Transverse colon (tissue), 4 donors: ENCODE measurements at regions not wholly inside any gene's neighbourhood (a gene's known extent, or its start where the extent isn't known, plus 50 kb on each side); places are given as distances from the start of the nearest gene placed in this dataset.

Experiments
- DNase-seq: peaks from one replicate; pipeline ENCODE4 v3.0.0-alpha.2; 2019
- H3K27ac ChIP-seq, 4 donors: fragments of 200-600 bp; sonication (generic); 2 replicates each; pipeline ENCODE4 v1.5.1; 2016 to 2018; ENCODE audit warnings: inconsistent platforms in 4 of 4
- H3K27me3 ChIP-seq: fragments of 200-600 bp; sonication (generic); 2 replicates; pipeline ENCODE4 v1.5.1; 2017; ENCODE audit warnings: inconsistent platforms
- H3K36me3 ChIP-seq, 4 donors: fragments of 200-600 bp; sonication (generic); 2 replicates each; pipeline ENCODE4 v1.5.1; 2017 to 2019; ENCODE audit warnings: inconsistent platforms in 4 of 4
- H3K4me1 ChIP-seq, 4 donors: fragments of 200-600 bp; sonication (generic); 2 replicates each; pipeline ENCODE4 v1.5.1; 2017 to 2020; ENCODE audit warnings: inconsistent platforms in 4 of 4
- H3K4me3 ChIP-seq, 4 donors: fragments of 200-600 bp; sonication (generic); 1 replicate in 1 of 4; 2 replicates in 3 of 4; pipeline versions ENCODE4 v1.5.1 to v1.6.1; 2017 to 2019; ENCODE audit warnings: inconsistent platforms in 4 of 4
- H3K9me3 ChIP-seq, 2 donors: fragments of 200-600 bp; sonication (generic); 2 replicates each; pipeline ENCODE4 v1.5.1; 2017 to 2019; ENCODE audit warnings: inconsistent platforms in 2 of 2
- CTCF ChIP-seq, 5 experiments: fragments of 200-600 bp in 3 of 5; fragments of 450-650 bp in 2 of 5; sonication (generic) in 3 of 5; IDR thresholded peaks; 1 replicate in 2 of 5; 2 replicates in 3 of 5; pipeline ENCODE4 v1.5.1; 2016 to 2017; ENCODE audit warnings: antibody characterized with exemption in 5 of 5, inconsistent platforms in 3 of 5, mild to moderate bottlenecking in 2 of 5, moderate library complexity in 1 of 5
- EP300 ChIP-seq: sonication (generic); formaldehyde crosslinking; IDR thresholded peaks from one replicate; pipeline ENCODE4 v1.6.1; 2017; ENCODE audit warnings: antibody characterized with exemption, low read depth
- POLR2A ChIP-seq: fragments of 450-650 bp; IDR thresholded peaks from one replicate; pipeline ENCODE4 v1.6.1; 2016; ENCODE audit warnings: antibody characterized with exemption, mild to moderate bottlenecking, moderate library complexity
- POLR2AphosphoS5 ChIP-seq, 3 donors: sonication (generic); formaldehyde crosslinking; IDR thresholded peaks; one replicate each; pipeline ENCODE4 v1.6.1; 2016; ENCODE audit warnings: antibody characterized with exemption in 3 of 3
- WGBS, 2 donors: methylation state at CpG; one replicate each; pipeline ENCODE4 v1.1.5; 2018; ENCODE audit warnings: low coverage in 1 of 2; 5-methylcytosine and 5-hydroxymethylcytosine counted together
- in situ Hi-C, 4 donors: fragments of 200-750 bp; cut with MboI; loops; one replicate each; pipeline versions ENCODE4 v1.15.0 to v1.15.1; 2017; ENCODE audit warnings: low sequenced_read_pairs in 3 of 4, low pct_ligation_motif_present in 1 of 4, low pct_unique_long_range_greater_than_20kb in 1 of 4
- intact Hi-C: fragments of 100-400 bp; cut with DNase I; formaldehyde crosslinking; loops from one replicate; pipeline ENCODE4 v1.15.1; 2023; ENCODE audit warnings: low total_unique reads

- H3K4me3 ChIP-seq = no peak overlapping the region
- H3K36me3 ChIP-seq = no peaks in the 10 kb centered on the region
- H3K27ac ChIP-seq = no peak overlapping the region
- intact Hi-C loops = no loop called here
- TF ChIP-seq EP300 = no peak
- no peak for TF ChIP-seq POLR2A
- no peak for TF ChIP-seq CTCF (IDR thresholded peaks at IDR 0.05)
- no peak for TF ChIP-seq POLR2AphosphoS5 (IDR thresholded peaks at IDR 0.05)
- in situ Hi-C loops = no loop called here
- no peaks in the 10 kb centered on the region for H3K4me1 ChIP-seq
- H3K9me3 ChIP-seq = no peaks in the 10 kb centered on the region
- no peak for DNase-seq
- no peaks in the 10 kb centered on the region for H3K27me3 ChIP-seq
Measured at GRCh38 chr18:51912381-51912780, 427.6 kb upstream of the DCC start.

GRCh38 chr18:51915176-51915575 lies 424.8 kb upstream of the DCC start:
- no peak for DNase-seq
- Histone ChIP-seq H3K36me3 (no peaks in the 10 kb centered on the region), H3K4me3 (no peak overlapping the region), H3K27ac (no peak overlapping the region), H3K9me3 (no peaks in the 10 kb centered on the region), H3K4me1 (no peaks in the 10 kb centered on the region), H3K27me3 (no peaks in the 10 kb centered on the region)
- intact Hi-C loops (no loop called here), in situ Hi-C loops (no loop called here)
- TF ChIP-seq POLR2AphosphoS5 (IDR thresholded peaks at IDR 0.05) (no peak), CTCF (IDR thresholded peaks at IDR 0.05) (no peak), POLR2A (no peak), EP300 (no peak)
- 46 to 67% methylated on average over 4 to 7 of the region's 7 CpGs for WGBS, 2 donors

- H3K36me3 ChIP-seq = no peaks in the 10 kb centered on the region
- no peaks in the 10 kb centered on the region for H3K27me3 ChIP-seq
- no peak overlapping the region for H3K4me3 ChIP-seq
- no peak for DNase-seq
- H3K9me3 ChIP-seq = no peaks in the 10 kb centered on the region
- TF ChIP-seq EP300 (no peak), POLR2AphosphoS5 (IDR thresholded peaks at IDR 0.05) (no peak), CTCF (IDR thresholded peaks at IDR 0.05) (no peak)
- no peaks in the 10 kb centered on the region for H3K4me1 ChIP-seq
- in situ Hi-C loops (no loop called here), intact Hi-C loops (no loop called here)
- H3K27ac ChIP-seq = no peak overlapping the region
- WGBS, 2 donors = 84% methylated on average over 3 of the region's 3 CpGs; no CpG with 5 or more reads in 1 of the 2 donors
Measured at GRCh38 chr18:51921862-51922261, 418.1 kb upstream of the DCC start.

GRCh38 chr18:51933903-51934302 lies 406.1 kb upstream of the DCC start:
- no peaks in the 10 kb centered on the region for H3K9me3 ChIP-seq
- no peak overlapping the region for H3K27ac ChIP-seq
- in situ Hi-C loops = no loop called here
- H3K4me1 ChIP-seq = no peaks in the 10 kb centered on the region
- H3K4me3 ChIP-seq = no peak overlapping the region
- intact Hi-C loops = no loop called here
- TF ChIP-seq POLR2A (no peak), EP300 (no peak), POLR2AphosphoS5 (IDR thresholded peaks at IDR 0.05) (no peak), CTCF (IDR thresholded peaks at IDR 0.05) (no peak)
- 60 to 84% methylated on average over 1 of the region's 1 CpG for WGBS, 2 donors
- H3K27me3 ChIP-seq = no peaks in the 10 kb centered on the region
- no peaks in the 10 kb centered on the region for H3K36me3 ChIP-seq
- DNase-seq = no peak
